B cell (primary cell): ENCODE measurements at regions not wholly inside any gene's neighbourhood (a gene's known extent, or its start where the extent isn't known, plus 50 kb on each side); places are given as distances from the start of the nearest gene placed in this dataset.

Experiments used
- EZH2 ChIP-seq: IDR thresholded peaks from 2 replicates; pipeline ENCODE4 v1.6.1; 2012; ENCODE audit warnings: borderline replicate concordance, low read depth, mild to moderate bottlenecking, moderate library complexity, low read length; ENCODE audit not compliant: insufficient read depth, poor library complexity, severe bottlenecking
- TF ChIP-seq, protein P1 (sequence below): fragments of 200-600 bp; IDR thresholded peaks from one replicate; pipeline ENCODE4 v1.8.0; 2022; ENCODE audit warnings: antibody characterized with exemption, mild to moderate bottlenecking

DNA sequence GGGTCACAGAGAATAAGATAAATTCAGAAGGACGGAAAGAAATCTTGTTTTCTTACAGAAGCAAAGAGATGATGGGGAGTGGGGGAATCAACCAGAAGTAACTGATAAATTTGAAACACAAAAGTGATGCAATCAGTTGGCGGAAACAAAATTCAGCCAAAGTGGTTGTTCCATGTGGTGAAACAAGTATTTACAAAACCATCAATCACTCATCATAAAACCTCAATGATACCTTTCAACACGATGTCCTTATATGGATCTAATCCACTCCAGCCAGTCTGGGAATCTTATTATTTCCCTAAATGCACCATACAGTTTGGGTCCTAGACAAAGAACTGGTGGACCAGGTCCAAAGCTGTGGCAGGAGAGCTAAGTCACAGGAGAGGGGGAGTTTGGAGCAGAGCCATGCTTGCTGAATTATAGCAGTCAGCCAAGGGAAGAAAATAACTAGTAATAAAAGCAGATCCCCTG is 303.8 kb upstream of the LRRC7 start:
- TF ChIP-seq, protein P1, sequence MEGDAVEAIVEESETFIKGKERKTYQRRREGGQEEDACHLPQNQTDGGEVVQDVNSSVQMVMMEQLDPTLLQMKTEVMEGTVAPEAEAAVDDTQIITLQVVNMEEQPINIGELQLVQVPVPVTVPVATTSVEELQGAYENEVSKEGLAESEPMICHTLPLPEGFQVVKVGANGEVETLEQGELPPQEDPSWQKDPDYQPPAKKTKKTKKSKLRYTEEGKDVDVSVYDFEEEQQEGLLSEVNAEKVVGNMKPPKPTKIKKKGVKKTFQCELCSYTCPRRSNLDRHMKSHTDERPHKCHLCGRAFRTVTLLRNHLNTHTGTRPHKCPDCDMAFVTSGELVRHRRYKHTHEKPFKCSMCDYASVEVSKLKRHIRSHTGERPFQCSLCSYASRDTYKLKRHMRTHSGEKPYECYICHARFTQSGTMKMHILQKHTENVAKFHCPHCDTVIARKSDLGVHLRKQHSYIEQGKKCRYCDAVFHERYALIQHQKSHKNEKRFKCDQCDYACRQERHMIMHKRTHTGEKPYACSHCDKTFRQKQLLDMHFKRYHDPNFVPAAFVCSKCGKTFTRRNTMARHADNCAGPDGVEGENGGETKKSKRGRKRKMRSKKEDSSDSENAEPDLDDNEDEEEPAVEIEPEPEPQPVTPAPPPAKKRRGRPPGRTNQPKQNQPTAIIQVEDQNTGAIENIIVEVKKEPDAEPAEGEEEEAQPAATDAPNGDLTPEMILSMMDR = no peak
- no peak for TF ChIP-seq EZH2
